Ovary (tissue), 7 donors: ENCODE measurements at regions not wholly inside any gene's neighbourhood (a gene's known extent, or its start where the extent isn't known, plus 50 kb on each side); places are given as distances from the start of the nearest gene placed in this dataset.

Source experiments
- DNase-seq, 5 donors: peaks; one replicate each; pipeline ENCODE4 v3.0.0-alpha.2; 2019 to 2020
- H3K27ac ChIP-seq, 2 donors: fragments of 200-600 bp; one replicate each; pipeline versions ENCODE4 v1.5.1 to v1.8.0; 2019 to 2022
- H3K27me3 ChIP-seq: fragments of 200-600 bp; one replicate; pipeline ENCODE4 v1.8.0; 2022
- H3K36me3 ChIP-seq: fragments of 200-600 bp; sonication (generic); one replicate; pipeline ENCODE4 v1.5.1; 2019
- H3K4me1 ChIP-seq: one replicate; pipeline ENCODE4 v1.8.1; 2013; ENCODE audit warnings: mild to moderate bottlenecking, moderate library complexity; ENCODE audit not compliant: insufficient read depth
- H3K4me3 ChIP-seq: fragments of 200-600 bp; sonication (generic); one replicate; pipeline ENCODE4 v1.5.1; 2017
- H3K9me3 ChIP-seq, 2 donors: fragments of 200-600 bp in 1 of 2; sonication (generic) in 1 of 2; one replicate each; pipeline versions ENCODE4 v1.5.1 to v1.8.1; 2013 to 2019; ENCODE audit warnings: mild to moderate bottlenecking in 1 of 2, moderate library complexity in 1 of 2
- CTCF ChIP-seq, 3 donors: fragments of 450-650 bp in 2 of 3; fragments of 200-600 bp in 1 of 3; IDR thresholded peaks; one replicate each; pipeline versions ENCODE4 v1.5.1 to v1.8.0; 2016 to 2022; ENCODE audit warnings: antibody characterized with exemption in 3 of 3, mild to moderate bottlenecking in 1 of 3
- EP300 ChIP-seq: sonication (generic); formaldehyde crosslinking; IDR thresholded peaks from one replicate; pipeline ENCODE4 v1.6.1; 2017; ENCODE audit warnings: antibody characterized with exemption
- POLR2A ChIP-seq: fragments of 450-650 bp; IDR thresholded peaks from one replicate; pipeline ENCODE4 v1.6.1; 2017; ENCODE audit warnings: antibody characterized with exemption, mild to moderate bottlenecking, moderate library complexity
- WGBS, 3 donors: extraction: QIAGEN DNeasy Blood & Tissue Kit in 1 of 3; methylation state at CpG; one replicate each; pipeline versions ENCODE4 v1.1.5 to v1.1.7; 2013 to 2017; 5-methylcytosine and 5-hydroxymethylcytosine counted together
- intact Hi-C, 4 donors: fragments of 100-400 bp; cut with DNase I; formaldehyde crosslinking; loops; one replicate each; pipeline versions ENCODE4 v1.11.0 to v1.15.1; 2022 to 2023
- donor health status: DM: no; HTN: no; CAD: no; lungs with moderate emphysema.
- donor health status: DM: no; HTN: no; CAD: no.
- donor health status: Bipolar disorder and iron deficiency.
- donor health status: DM: no; HTN: no; CAD: no.
- donor health status: DM: yes; HTN: yes; CAD: no.

- no peaks in the 10 kb centered on the region for H3K9me3 ChIP-seq
- H3K27ac ChIP-seq = no peak overlapping the region
- TF ChIP-seq EP300 (no peak), POLR2A (no peak), CTCF (IDR thresholded peaks at IDR 0.05) (no peak)
- DNase-seq = no peak
- no peaks in the 10 kb centered on the region for H3K36me3 ChIP-seq
- H3K4me1 ChIP-seq = no peaks in the 10 kb centered on the region
- intact Hi-C loops = no loop called here
- H3K4me3 ChIP-seq = no peak overlapping the region
- 80 to 90% (median 84%) methylated on average over 2 of the region's 2 CpGs for WGBS, 3 donors
- H3K27me3 ChIP-seq = no peaks in the 10 kb centered on the region
Measured at GRCh38 chr10:59560990-59561389, 148.7 kb downstream of the SLC16A9 start.

- 84 to 91% (median 91%) methylated on average over 2 of the region's 2 CpGs for WGBS, 3 donors
- Histone ChIP-seq H3K4me1 (no peaks in the 10 kb centered on the region), H3K27ac (no peak overlapping the region), H3K9me3 (no peaks in the 10 kb centered on the region), H3K36me3 (no peaks in the 10 kb centered on the region), H3K4me3 (no peak overlapping the region), H3K27me3 (no peaks in the 10 kb centered on the region)
- DNase-seq = no peak
- intact Hi-C loops = no loop called here
- TF ChIP-seq CTCF (IDR thresholded peaks at IDR 0.05) (no peak), POLR2A (no peak), EP300 (no peak)
Measured at GRCh38 chr10:59560161-59560560, 149.5 kb downstream of the SLC16A9 start.

GRCh38 chr10:59558066-59558465, 151.6 kb downstream of the SLC16A9 start:
- Histone ChIP-seq H3K36me3 (no peaks in the 10 kb centered on the region), H3K9me3 (no peaks in the 10 kb centered on the region), H3K4me1 (no peaks in the 10 kb centered on the region), H3K27me3 (no peaks in the 10 kb centered on the region), H3K4me3 (no peak overlapping the region), H3K27ac (no peak overlapping the region)
- TF ChIP-seq CTCF (IDR thresholded peaks at IDR 0.05) (no peak), EP300 (no peak), POLR2A (no peak)
- 92 to 93% (median 93%) methylated on average over 4 of the region's 4 CpGs for WGBS, 3 donors
- intact Hi-C loops = no loop called here
- DNase-seq = no peak

GRCh38 chr10:59557642-59558041, 152.0 kb downstream of the SLC16A9 start:
- H3K36me3 ChIP-seq = no peaks in the 10 kb centered on the region
- intact Hi-C loops = no loop called here
- H3K27ac ChIP-seq = no peak overlapping the region
- no peaks in the 10 kb centered on the region for H3K27me3 ChIP-seq
- no peak overlapping the region for H3K4me3 ChIP-seq
- 46 to 47% (median 47%) methylated on average over 3 of the region's 3 CpGs for WGBS, 3 donors
- no peak for DNase-seq
- no peak for TF ChIP-seq CTCF (IDR thresholded peaks at IDR 0.05)
- TF ChIP-seq POLR2A = no peak
- TF ChIP-seq EP300 = no peak
- no peaks in the 10 kb centered on the region for H3K4me1 ChIP-seq
- H3K9me3 ChIP-seq = no peaks in the 10 kb centered on the region

- Histone ChIP-seq H3K4me1 (no peaks in the 10 kb centered on the region), H3K9me3 (no peaks in the 10 kb centered on the region), H3K4me3 (no peak overlapping the region), H3K27me3 (no peaks in the 10 kb centered on the region), H3K27ac (no peak overlapping the region), H3K36me3 (no peaks in the 10 kb centered on the region)
- WGBS, 3 donors = 7 to 17% (median 10%) methylated on average over 1 of the region's 1 CpG
- no peak for DNase-seq
- intact Hi-C loops = no loop called here
- TF ChIP-seq EP300 = no peak
- no peak for TF ChIP-seq POLR2A
- no peak for TF ChIP-seq CTCF (IDR thresholded peaks at IDR 0.05)
Measured at GRCh38 chr10:59557052-59557451, 152.6 kb downstream of the SLC16A9 start.
